ENCODE measurements at regions not wholly inside any gene's neighbourhood (a gene's known extent, or its start where the extent isn't known, plus 50 kb on each side); places are given as distances from the start of the nearest gene placed in this dataset.

DNA sequence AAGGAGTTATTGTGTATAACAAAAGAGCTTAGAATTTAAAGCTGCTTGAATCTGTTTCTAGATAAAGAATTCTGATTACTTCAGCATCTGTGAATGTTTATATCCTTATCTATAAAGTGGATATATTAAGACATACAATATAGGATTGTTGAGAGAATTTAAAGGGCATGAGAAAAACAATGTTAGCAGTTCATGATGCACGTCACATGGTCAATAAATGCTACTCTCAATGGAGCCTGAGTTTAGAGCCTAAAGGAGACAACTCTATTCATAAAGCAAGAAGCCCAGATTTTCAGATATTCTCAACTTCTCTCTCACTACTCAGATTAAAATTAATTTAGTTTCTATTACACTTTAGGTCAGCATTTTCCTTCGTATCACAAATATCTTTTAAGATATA, 666.7 kb upstream of the CDH18 start:
- H3K9me1 ChIP-seq (replicated peaks; ENCODE audit: control insufficient read depth, extremely low read depth, insufficient read depth, low read length) = no peaks in the 10 kb centered on the region
- H3K9ac ChIP-seq (replicated peaks; ENCODE audit: extremely low read depth, insufficient read depth, low read length) = no peak overlapping the region
- H3K9me3 ChIP-seq (replicated peaks; ENCODE audit: control insufficient read depth, insufficient read depth, low read length) = no peaks in the 10 kb centered on the region
- H3K4me1 ChIP-seq (ENCODE audit: control insufficient read depth, extremely low read depth, insufficient read depth, low read length) = no peaks in the 10 kb centered on the region
- FAIRE-seq (no peak), DNase-seq (ENCODE audit: low read depth, low spot score) (no peak)
- intact Hi-C loops (cut with micrococcal nuclease) (no loop called here), dilution Hi-C loops (cut with MboI; ENCODE audit: extremely low pct_ligation_motif_present, low sequenced_read_pairs) (no loop called here)
- H3K27me3 ChIP-seq (ENCODE audit: control insufficient read depth in 2 of 2, insufficient read depth in 2 of 2, low read length in 2 of 2) = no peaks in the 10 kb centered on the region
- H3K27ac ChIP-seq (ENCODE audit: insufficient read depth, low read depth, low read length) = no peak overlapping the region
- no peak overlapping the region for H2AFZ ChIP-seq (ENCODE audit: low read depth, low read length)
- TF ChIP-seq, protein P1, sequence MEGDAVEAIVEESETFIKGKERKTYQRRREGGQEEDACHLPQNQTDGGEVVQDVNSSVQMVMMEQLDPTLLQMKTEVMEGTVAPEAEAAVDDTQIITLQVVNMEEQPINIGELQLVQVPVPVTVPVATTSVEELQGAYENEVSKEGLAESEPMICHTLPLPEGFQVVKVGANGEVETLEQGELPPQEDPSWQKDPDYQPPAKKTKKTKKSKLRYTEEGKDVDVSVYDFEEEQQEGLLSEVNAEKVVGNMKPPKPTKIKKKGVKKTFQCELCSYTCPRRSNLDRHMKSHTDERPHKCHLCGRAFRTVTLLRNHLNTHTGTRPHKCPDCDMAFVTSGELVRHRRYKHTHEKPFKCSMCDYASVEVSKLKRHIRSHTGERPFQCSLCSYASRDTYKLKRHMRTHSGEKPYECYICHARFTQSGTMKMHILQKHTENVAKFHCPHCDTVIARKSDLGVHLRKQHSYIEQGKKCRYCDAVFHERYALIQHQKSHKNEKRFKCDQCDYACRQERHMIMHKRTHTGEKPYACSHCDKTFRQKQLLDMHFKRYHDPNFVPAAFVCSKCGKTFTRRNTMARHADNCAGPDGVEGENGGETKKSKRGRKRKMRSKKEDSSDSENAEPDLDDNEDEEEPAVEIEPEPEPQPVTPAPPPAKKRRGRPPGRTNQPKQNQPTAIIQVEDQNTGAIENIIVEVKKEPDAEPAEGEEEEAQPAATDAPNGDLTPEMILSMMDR (IDR thresholded peaks at IDR 0.05; ENCODE audit: extremely low read depth in 1 of 2, insufficient read depth in 1 of 2, low read depth in 1 of 2, low read length in 2 of 2) = no peak
- TF ChIP-seq POLR2A (IDR thresholded peaks at IDR 0.05; ENCODE audit: low read depth, low read length) (no peak), JUN (IDR thresholded peaks at IDR 0.05; ENCODE audit: borderline replicate concordance, insufficient read depth, insufficient read length, low read depth) (no peak), GATA2 (IDR thresholded peaks at IDR 0.05; ENCODE audit: insufficient read depth, insufficient read length, low read depth, low read length) (no peak), FOS (IDR thresholded peaks at IDR 0.05; ENCODE audit: borderline replicate concordance, insufficient read depth, low read length) (no peak), POLR2AphosphoS5 (IDR thresholded peaks at IDR 0.05; ENCODE audit: insufficient read depth, low read depth, low read length) (no peak), MYC (IDR thresholded peaks at IDR 0.05; ENCODE audit: low read depth, low read length) (no peak)
- H3K4me3 ChIP-seq (replicated peaks in 1 of 3; ENCODE audit: insufficient read depth in 1 of 3, low read depth in 1 of 3, low read length in 3 of 3) = no peak overlapping the region
- no peaks in the 10 kb centered on the region for H3K79me2 ChIP-seq (ENCODE audit: control insufficient read depth, insufficient read depth, low read length)
- no peak overlapping the region for H3K4me2 ChIP-seq (ENCODE audit: insufficient read depth, low read length)
- H4K20me1 ChIP-seq (replicated peaks; ENCODE audit: control insufficient read depth, extremely low read depth, insufficient read depth, low read length) = no peaks in the 10 kb centered on the region
- no TSS peak for BruUV-seq (replicated peaks)
- ChIA-PET CTCF (no interaction called here), POLR2A (no interaction called here)
- no peaks in the 10 kb centered on the region for H3K36me3 ChIP-seq (ENCODE audit: control insufficient read depth in 2 of 2, extremely low read depth in 1 of 2, insufficient read depth in 2 of 2, low read length in 2 of 2)

DNA sequence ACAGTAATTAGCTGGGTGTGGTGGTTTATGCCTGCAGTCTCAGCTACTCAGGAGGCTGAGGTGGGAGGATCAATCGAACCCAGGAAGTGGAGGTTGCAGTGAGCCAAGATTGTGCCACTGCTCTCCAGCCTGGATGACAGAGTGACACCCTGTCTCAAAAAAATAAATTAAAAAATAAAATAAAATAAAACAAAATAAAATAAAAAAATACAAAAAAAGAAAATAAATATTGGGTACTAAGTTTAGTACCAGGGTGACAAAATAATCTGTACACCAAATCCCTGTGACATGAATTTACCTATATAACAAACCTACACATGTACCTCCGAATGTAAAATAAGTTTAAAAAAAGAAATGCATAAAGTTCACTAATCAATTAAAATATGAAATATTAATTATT, 666.0 kb upstream of the CDH18 start:
- no peak overlapping the region for H3K27ac ChIP-seq (ENCODE audit: insufficient read depth, low read depth, low read length)
- ChIA-PET CTCF (no interaction called here), POLR2A (no interaction called here)
- no peak for FAIRE-seq
- no peak for DNase-seq (ENCODE audit: low read depth, low spot score)
- no peak overlapping the region for H3K9ac ChIP-seq (replicated peaks; ENCODE audit: extremely low read depth, insufficient read depth, low read length)
- no TSS peak for BruUV-seq (replicated peaks)
- no peaks in the 10 kb centered on the region for H3K9me3 ChIP-seq (replicated peaks; ENCODE audit: control insufficient read depth, insufficient read depth, low read length)
- no peak overlapping the region for H3K4me3 ChIP-seq (replicated peaks in 1 of 3; ENCODE audit: insufficient read depth in 1 of 3, low read depth in 1 of 3, low read length in 3 of 3)
- dilution Hi-C loops (cut with MboI; ENCODE audit: extremely low pct_ligation_motif_present, low sequenced_read_pairs) = no loop called here
- no peaks in the 10 kb centered on the region for H3K27me3 ChIP-seq (ENCODE audit: control insufficient read depth in 2 of 2, insufficient read depth in 2 of 2, low read length in 2 of 2)
- no peak for TF ChIP-seq GATA2 (IDR thresholded peaks at IDR 0.05; ENCODE audit: insufficient read depth, insufficient read length, low read depth, low read length)
- TF ChIP-seq, protein P1 (IDR thresholded peaks at IDR 0.05; ENCODE audit: extremely low read depth in 1 of 2, insufficient read depth in 1 of 2, low read depth in 1 of 2, low read length in 2 of 2) = no peak
- TF ChIP-seq, protein P2, sequence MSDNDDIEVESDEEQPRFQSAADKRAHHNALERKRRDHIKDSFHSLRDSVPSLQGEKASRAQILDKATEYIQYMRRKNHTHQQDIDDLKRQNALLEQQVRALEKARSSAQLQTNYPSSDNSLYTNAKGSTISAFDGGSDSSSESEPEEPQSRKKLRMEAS (IDR thresholded peaks at IDR 0.05; ENCODE audit: insufficient read depth, insufficient read length) = no peak
- TF ChIP-seq POLR2A (IDR thresholded peaks at IDR 0.05; ENCODE audit: low read depth, low read length) = no peak
- no peak for TF ChIP-seq EZH2 (IDR thresholded peaks at IDR 0.05; ENCODE audit: borderline replicate concordance, low read depth, low read length, severe bottlenecking)
- TF ChIP-seq JUN (IDR thresholded peaks at IDR 0.05; ENCODE audit: borderline replicate concordance, insufficient read depth, insufficient read length, low read depth) = no peak
- TF ChIP-seq MYC (IDR thresholded peaks at IDR 0.05; ENCODE audit: low read depth, low read length) = no peak
- no peak overlapping the region for H2AFZ ChIP-seq (ENCODE audit: low read depth, low read length)
- H3K36me3 ChIP-seq (ENCODE audit: control insufficient read depth in 2 of 2, extremely low read depth in 1 of 2, insufficient read depth in 2 of 2, low read length in 2 of 2) = no peaks in the 10 kb centered on the region
- no peaks in the 10 kb centered on the region for H3K79me2 ChIP-seq (ENCODE audit: control insufficient read depth, insufficient read depth, low read length)
- no peaks in the 10 kb centered on the region for H4K20me1 ChIP-seq (replicated peaks; ENCODE audit: control insufficient read depth, extremely low read depth, insufficient read depth, low read length)
- no peak overlapping the region for H3K4me2 ChIP-seq (ENCODE audit: insufficient read depth, low read length)
- H3K9me1 ChIP-seq (replicated peaks; ENCODE audit: control insufficient read depth, extremely low read depth, insufficient read depth, low read length) = no peaks in the 10 kb centered on the region
- no peaks in the 10 kb centered on the region for H3K4me1 ChIP-seq (ENCODE audit: control insufficient read depth, extremely low read depth, insufficient read depth, low read length)
- intact Hi-C loops (cut with micrococcal nuclease) = no loop called here

Data from endothelial cell of umbilical vein (primary cell).